HUES64 (cell line): ENCODE measurements at regions not wholly inside any gene's neighbourhood (a gene's known extent, or its start where the extent isn't known, plus 50 kb on each side); places are given as distances from the start of the nearest gene placed in this dataset.

ENCODE experiments used
- H3K27ac ChIP-seq: 2 replicates; pipeline ENCODE4 v1.7.0; 2013; ENCODE audit warnings: low read depth, low read length, inconsistent platforms
- H3K27me3 ChIP-seq: 2 replicates; pipeline ENCODE4 v1.6.1; 2013; ENCODE audit warnings: mild to moderate bottlenecking, low read length; ENCODE audit not compliant: insufficient read depth
- H3K36me3 ChIP-seq: 2 replicates; pipeline ENCODE4 v1.6.1; 2013; ENCODE audit warnings: mild to moderate bottlenecking, low read length; ENCODE audit not compliant: insufficient read depth
- H3K4me1 ChIP-seq: 2 replicates; pipeline ENCODE4 v1.6.1; 2013; ENCODE audit warnings: mild to moderate bottlenecking, low read length, moderate library complexity; ENCODE audit not compliant: insufficient read depth
- H3K4me3 ChIP-seq: 2 replicates; pipeline ENCODE4 v1.5.1; 2013; ENCODE audit warnings: mild to moderate bottlenecking, low read length, moderate library complexity
- H3K9ac ChIP-seq: 2 replicates; pipeline ENCODE4 v1.6.1; 2013; ENCODE audit warnings: mild to moderate bottlenecking, low read depth, low read length
- H3K9me3 ChIP-seq: 2 replicates; pipeline ENCODE4 v1.6.1; 2013; ENCODE audit warnings: low read depth, low read length; ENCODE audit not compliant: insufficient read depth
- WGBS: fragments of 150-250, 120-280 bp; methylation state at CpG from one replicate; pipeline ENCODE4 v1.1.7; 2013; ENCODE audit warnings: missing lambda C conversion rate; 5-methylcytosine and 5-hydroxymethylcytosine counted together

- WGBS, result 91% methylated on average over 4 of the region's 4 CpGs
- no peak overlapping the region for H3K4me3 ChIP-seq
- no peaks in the 10 kb centered on the region for H3K27me3 ChIP-seq
- H3K4me1 ChIP-seq, result no peaks in the 10 kb centered on the region
- no peaks in the 10 kb centered on the region for H3K9me3 ChIP-seq
- no peak overlapping the region for H3K9ac ChIP-seq
- no peak overlapping the region for H3K27ac ChIP-seq
- no peaks in the 10 kb centered on the region for H3K36me3 ChIP-seq
These were observed 813.8 kb upstream of the HTR2C start for GRCh38 chrX:113770071-113770470.

GRCh38 chrX:113759422-113759821 is 824.5 kb upstream of the HTR2C start:
- H3K27ac ChIP-seq, result no peak overlapping the region

GRCh38 chrX:113747274-113747973 is 836.5 kb upstream of the HTR2C start:
- Histone ChIP-seq H3K36me3 (no peaks in the 10 kb centered on the region), H3K9ac (no peak overlapping the region), H3K4me1 (no peaks in the 10 kb centered on the region), H3K9me3 (no peaks in the 10 kb centered on the region), H3K27ac (no peak overlapping the region), H3K27me3 (no peaks in the 10 kb centered on the region), H3K4me3 (no peak overlapping the region)
- no CpG with 5 or more reads among the region's 1 CpG for WGBS

More at GRCh38 chrX:113759422-113759821, 824.5 kb upstream of the HTR2C start:
- Histone ChIP-seq H3K9ac (no peak overlapping the region), H3K36me3 (no peaks in the 10 kb centered on the region), H3K4me1 (peaks cover 6% of the 10 kb centered on the region; the same call in 1 of the 2 replicates), H3K9me3 (no peaks in the 10 kb centered on the region), H3K27me3 (no peaks in the 10 kb centered on the region), H3K4me3 (no peak overlapping the region)
- WGBS, result 90% methylated on average over 2 of the region's 2 CpGs

GRCh38 chrX:113743069-113743468 is 840.8 kb upstream of the HTR2C start:
- Histone ChIP-seq H3K9ac (no peak overlapping the region), H3K36me3 (no peaks in the 10 kb centered on the region), H3K27me3 (no peaks in the 10 kb centered on the region), H3K9me3 (no peaks in the 10 kb centered on the region), H3K4me1 (no peaks in the 10 kb centered on the region), H3K27ac (no peak overlapping the region), H3K4me3 (no peak overlapping the region)
- 94% methylated on average over 1 of the region's 1 CpG for WGBS

GRCh38 chrX:113741744-113742143 is 842.1 kb upstream of the HTR2C start:
- no peaks in the 10 kb centered on the region for H3K36me3 ChIP-seq
- H3K27ac ChIP-seq, result no peak overlapping the region
- no peaks in the 10 kb centered on the region for H3K9me3 ChIP-seq
- H3K4me3 ChIP-seq, result no peak overlapping the region
- H3K9ac ChIP-seq, result no peak overlapping the region
- no peaks in the 10 kb centered on the region for H3K4me1 ChIP-seq
- 58% methylated on average over 2 of the region's 2 CpGs for whole genome bisulfite sequencing
- no peaks in the 10 kb centered on the region for H3K27me3 ChIP-seq

- H3K9ac ChIP-seq, result no peak overlapping the region
- 100% methylated on average over 2 of the region's 2 CpGs for WGBS
- no peaks in the 10 kb centered on the region for H3K27me3 ChIP-seq
- no peaks in the 10 kb centered on the region for H3K36me3 ChIP-seq
- no peaks in the 10 kb centered on the region for H3K9me3 ChIP-seq
- H3K4me1 ChIP-seq, result no peaks in the 10 kb centered on the region
- H3K27ac ChIP-seq, result no peak overlapping the region
- H3K4me3 ChIP-seq, result no peak overlapping the region
These were observed 854.9 kb upstream of the HTR2C start for GRCh38 chrX:113728937-113729336.

- Histone ChIP-seq H3K36me3 (no peaks in the 10 kb centered on the region), H3K27ac (no peak overlapping the region), H3K4me1 (no peaks in the 10 kb centered on the region), H3K4me3 (no peak overlapping the region), H3K9ac (no peak overlapping the region), H3K9me3 (no peaks in the 10 kb centered on the region), H3K27me3 (no peaks in the 10 kb centered on the region)
- 95% methylated on average over 3 of the region's 3 CpGs for WGBS
These were observed 857.0 kb upstream of the HTR2C start for GRCh38 chrX:113726898-113727297.

GRCh38 chrX:113726466-113726865 is 857.4 kb upstream of the HTR2C start:
- H3K9me3 ChIP-seq, result no peaks in the 10 kb centered on the region
- H3K4me1 ChIP-seq, result no peaks in the 10 kb centered on the region
- no peak overlapping the region for H3K27ac ChIP-seq
- no peak overlapping the region for H3K9ac ChIP-seq
- H3K36me3 ChIP-seq, result no peaks in the 10 kb centered on the region
- no peaks in the 10 kb centered on the region for H3K27me3 ChIP-seq
- WGBS, result 100% methylated on average over 4 of the region's 4 CpGs
- no peak overlapping the region for H3K4me3 ChIP-seq

GRCh38 chrX:113726009-113726408 is 857.9 kb upstream of the HTR2C start:
- Histone ChIP-seq H3K9ac (no peak overlapping the region), H3K9me3 (no peaks in the 10 kb centered on the region), H3K27me3 (no peaks in the 10 kb centered on the region), H3K36me3 (no peaks in the 10 kb centered on the region), H3K27ac (no peak overlapping the region), H3K4me3 (no peak overlapping the region), H3K4me1 (no peaks in the 10 kb centered on the region)
- WGBS, result 87% methylated on average over 2 of the region's 3 CpGs

GRCh38 chrX:113699939-113700338 is 859.3 kb upstream of the AMOT start:
- no peaks in the 10 kb centered on the region for H3K36me3 ChIP-seq
- no peak overlapping the region for H3K27ac ChIP-seq
- 91% methylated on average over 3 of the region's 3 CpGs for WGBS
- H3K4me3 ChIP-seq, result no peak overlapping the region
- no peaks in the 10 kb centered on the region for H3K9me3 ChIP-seq
- no peak overlapping the region for H3K9ac ChIP-seq
- H3K27me3 ChIP-seq, result no peaks in the 10 kb centered on the region
- H3K4me1 ChIP-seq, result no peaks in the 10 kb centered on the region

GRCh38 chrX:113675278-113675677 is 834.6 kb upstream of the AMOT start:
- Histone ChIP-seq H3K9ac (no peak overlapping the region), H3K27ac (no peak overlapping the region), H3K27me3 (no peaks in the 10 kb centered on the region), H3K4me1 (peaks cover 5% of the 10 kb centered on the region; the same call in 1 of the 2 replicates), H3K4me3 (no peak overlapping the region), H3K36me3 (no peaks in the 10 kb centered on the region), H3K9me3 (no peaks in the 10 kb centered on the region)
- no CpG with 5 or more reads among the region's 1 CpG for WGBS

- Histone ChIP-seq H3K36me3 (no peaks in the 10 kb centered on the region), H3K4me1 (peaks cover 12% of the 10 kb centered on the region; the same call in 1 of the 2 replicates), H3K27me3 (no peaks in the 10 kb centered on the region), H3K4me3 (no peak overlapping the region), H3K9ac (no peak overlapping the region), H3K9me3 (no peaks in the 10 kb centered on the region), H3K27ac (no peak overlapping the region)
- WGBS, result 82% methylated on average over 1 of the region's 2 CpGs
These were observed 810.7 kb upstream of the AMOT start for GRCh38 chrX:113651306-113651705.
